PC-9 (cell line): ENCODE measurements at regions not wholly inside any gene's neighbourhood (a gene's known extent, or its start where the extent isn't known, plus 50 kb on each side); places are given as distances from the start of the nearest gene placed in this dataset.

ENCODE experiments used
- BruUV-seq: library from RNA; stranded (reverse); fragments of 400-500 nt; replicated peaks from 2 replicates; lab custom pipeline; 2021; lab: Mats Ljungman, UMichigan
- CTCF ChIA-PET: fragments of 300-600 bp; sonication (Branson Sonifier 250); formaldehyde crosslinking; loops from one replicate; lab custom pipeline; 2022; ENCODE audit warnings: antibody characterized with exemption; lab: Charles Lee
- POLR2A ChIA-PET: fragments of 300-600 bp; sonication (Branson Sonifier 250); formaldehyde crosslinking; loops from one replicate; lab custom pipeline; 2022; ENCODE audit warnings: antibody characterized with exemption; ENCODE audit not compliant: unreplicated experiment; lab: Charles Lee
- DNase-seq, 2 experiments: peaks; one replicate each; pipeline versions ENCODE4 v3.0.0 to v3.0.0-alpha.2; 2015 to 2022; ENCODE audit warnings: mixed read lengths in 1 of 2
- H2AFZ ChIP-seq: fragments of 200-600 bp; sonication (generic); 2 replicates; pipeline ENCODE4 v1.8.1; 2017; ENCODE audit warnings: antibody characterized with exemption
- H3F3A ChIP-seq: fragments of 200-600 bp; sonication (generic); 2 replicates; pipeline ENCODE4 v1.8.1; 2017; ENCODE audit warnings: antibody characterized with exemption, mild to moderate bottlenecking, low read depth; ENCODE audit not compliant: insufficient read depth
- H3K27ac ChIP-seq: fragments of 200-600 bp; sonication (generic); 2 replicates; pipeline ENCODE4 v1.6.1; 2016; ENCODE audit warnings: mixed run types
- H3K27me3 ChIP-seq: fragments of 200-600 bp; sonication (generic); 2 replicates; pipeline ENCODE4 v1.6.1; 2016; ENCODE audit warnings: low read depth, mixed run types; ENCODE audit not compliant: insufficient read depth
- H3K36me3 ChIP-seq: fragments of 200-600 bp; sonication (generic); 2 replicates; pipeline ENCODE4 v1.6.1; 2016; ENCODE audit warnings: low read depth, mixed run types
- H3K4me1 ChIP-seq: fragments of 200-600 bp; sonication (generic); replicated peaks from 2 replicates; pipeline ENCODE4 v1.6.1; 2016; ENCODE audit warnings: mixed run types; ENCODE audit not compliant: insufficient read depth
- H3K4me2 ChIP-seq: fragments of 200-600 bp; sonication (generic); 2 replicates; pipeline ENCODE4 v1.6.1; 2017; ENCODE audit warnings: mixed run types
- H3K4me3 ChIP-seq: fragments of 200-600 bp; sonication (generic); 2 replicates; pipeline ENCODE4 v1.6.1; 2016; ENCODE audit warnings: mixed run types
- H3K79me2 ChIP-seq: fragments of 200-600 bp; sonication (generic); 2 replicates; pipeline ENCODE4 v1.6.1; 2017; ENCODE audit warnings: low read depth, mixed run types
- H3K9me2 ChIP-seq: fragments of 200-600 bp; sonication (generic); 2 replicates; pipeline ENCODE4 v1.8.1; 2017; ENCODE audit warnings: mild to moderate bottlenecking; ENCODE audit not compliant: insufficient read depth
- H3K9me3 ChIP-seq: fragments of 200-600 bp; sonication (generic); 2 replicates; pipeline ENCODE4 v1.8.1; 2016; ENCODE audit warnings: low read depth; ENCODE audit not compliant: insufficient read depth
- H4K20me1 ChIP-seq: fragments of 200-600 bp; sonication (generic); 2 replicates; pipeline ENCODE4 v1.8.1; 2017; ENCODE audit not compliant: insufficient read depth
- EZH2 ChIP-seq: fragments of 200-600 bp; sonication (generic); IDR thresholded peaks from 2 replicates; pipeline ENCODE4 v1.8.0; 2017; ENCODE audit warnings: antibody characterized with exemption, low read depth
- intact Hi-C: fragments of 100-400 bp; cut with micrococcal nuclease; formaldehyde crosslinking; loops from one replicate; pipeline ENCODE4 v1.10.0; 2022; ENCODE audit not compliant: unreplicated experiment
- TF ChIP-seq, protein P1 (sequence below): fragments of 200-600 bp; sonication (generic); conservative IDR thresholded peaks from 2 replicates; pipeline ENCODE4 v1.6.1; 2017; ENCODE audit warnings: mixed run types, antibody characterized with exemption, mild to moderate bottlenecking, moderate library complexity

DNA sequence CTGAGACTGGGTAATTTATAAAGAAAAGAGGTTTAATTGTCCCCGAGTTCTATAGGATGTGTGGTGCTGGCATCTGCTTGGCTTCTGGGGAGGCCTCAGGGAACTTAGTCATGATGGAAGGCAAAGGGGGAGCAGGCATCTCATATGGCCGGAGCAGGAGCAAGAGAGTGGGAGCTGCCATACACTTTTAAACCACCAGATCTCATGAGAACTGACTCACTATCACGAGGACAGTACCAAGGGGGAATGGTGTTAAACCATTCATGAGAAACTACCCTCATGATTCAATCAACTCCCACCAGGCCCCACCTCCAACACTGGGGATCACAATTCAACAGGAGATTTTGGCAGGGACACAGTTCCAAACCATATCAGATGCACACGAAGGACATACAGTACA is 199.9 kb upstream of the DPP6 start:
- Histone ChIP-seq H3K27ac (no peak overlapping the region), H3K79me2 (no peaks in the 10 kb centered on the region), H3K4me3 (no peak overlapping the region), H3K4me1 (no peaks in the 10 kb centered on the region), H3K9me2 (no peaks in the 10 kb centered on the region; the same call in 1 of the 2 replicates), H4K20me1 (no peaks in the 10 kb centered on the region), H3K4me2 (no peak overlapping the region), H3F3A (no peaks in the 10 kb centered on the region), H3K9me3 (no peaks in the 10 kb centered on the region), H2AFZ (no peak overlapping the region), H3K36me3 (no peaks in the 10 kb centered on the region), H3K27me3 (no peaks in the 10 kb centered on the region)
- no peak for TF ChIP-seq EZH2
- TF ChIP-seq, protein P1, sequence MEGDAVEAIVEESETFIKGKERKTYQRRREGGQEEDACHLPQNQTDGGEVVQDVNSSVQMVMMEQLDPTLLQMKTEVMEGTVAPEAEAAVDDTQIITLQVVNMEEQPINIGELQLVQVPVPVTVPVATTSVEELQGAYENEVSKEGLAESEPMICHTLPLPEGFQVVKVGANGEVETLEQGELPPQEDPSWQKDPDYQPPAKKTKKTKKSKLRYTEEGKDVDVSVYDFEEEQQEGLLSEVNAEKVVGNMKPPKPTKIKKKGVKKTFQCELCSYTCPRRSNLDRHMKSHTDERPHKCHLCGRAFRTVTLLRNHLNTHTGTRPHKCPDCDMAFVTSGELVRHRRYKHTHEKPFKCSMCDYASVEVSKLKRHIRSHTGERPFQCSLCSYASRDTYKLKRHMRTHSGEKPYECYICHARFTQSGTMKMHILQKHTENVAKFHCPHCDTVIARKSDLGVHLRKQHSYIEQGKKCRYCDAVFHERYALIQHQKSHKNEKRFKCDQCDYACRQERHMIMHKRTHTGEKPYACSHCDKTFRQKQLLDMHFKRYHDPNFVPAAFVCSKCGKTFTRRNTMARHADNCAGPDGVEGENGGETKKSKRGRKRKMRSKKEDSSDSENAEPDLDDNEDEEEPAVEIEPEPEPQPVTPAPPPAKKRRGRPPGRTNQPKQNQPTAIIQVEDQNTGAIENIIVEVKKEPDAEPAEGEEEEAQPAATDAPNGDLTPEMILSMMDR = no peak
- CTCF ChIA-PET = no interaction called here
- POLR2A ChIA-PET = no interaction called here
- DNase-seq = no peak
- intact Hi-C loops = no loop called here
- no TSS peak for BruUV-seq

DNA sequence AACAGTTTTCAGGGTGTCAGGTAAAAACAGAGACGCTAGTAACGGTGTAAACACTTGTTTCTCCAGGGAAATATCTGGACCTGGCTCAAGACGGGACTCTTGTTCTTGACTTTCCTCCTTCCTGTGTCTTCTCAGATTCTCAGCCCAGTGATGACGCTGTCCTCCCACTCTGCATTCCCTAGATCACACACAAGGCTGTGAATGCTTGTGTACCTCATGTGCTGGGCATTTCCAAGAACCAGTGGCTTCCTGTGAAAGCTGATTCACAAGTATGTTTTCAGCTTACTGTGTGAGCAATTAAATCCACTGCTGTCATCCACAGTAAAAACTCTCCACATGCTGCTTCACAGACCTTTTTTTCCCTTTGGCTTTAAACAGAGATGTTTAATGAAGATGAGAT is 193.8 kb upstream of the DPP6 start:
- Histone ChIP-seq H3K4me1 (no peaks in the 10 kb centered on the region), H2AFZ (no peak overlapping the region), H3K36me3 (no peaks in the 10 kb centered on the region), H3K9me3 (no peaks in the 10 kb centered on the region), H3K27me3 (no peaks in the 10 kb centered on the region), H3K4me3 (no peak overlapping the region), H3K27ac (no peak overlapping the region), H4K20me1 (no peaks in the 10 kb centered on the region), H3K9me2 (no peaks in the 10 kb centered on the region; the same call in 1 of the 2 replicates), H3K79me2 (no peaks in the 10 kb centered on the region), H3K4me2 (no peak overlapping the region), H3F3A (no peaks in the 10 kb centered on the region)
- CTCF ChIA-PET = no interaction called here
- BruUV-seq = no TSS peak
- TF ChIP-seq, protein P1 = no peak
- TF ChIP-seq EZH2 = no peak
- POLR2A ChIA-PET = no interaction called here
- DNase-seq = no peak
- intact Hi-C loops = no loop called here

DNA sequence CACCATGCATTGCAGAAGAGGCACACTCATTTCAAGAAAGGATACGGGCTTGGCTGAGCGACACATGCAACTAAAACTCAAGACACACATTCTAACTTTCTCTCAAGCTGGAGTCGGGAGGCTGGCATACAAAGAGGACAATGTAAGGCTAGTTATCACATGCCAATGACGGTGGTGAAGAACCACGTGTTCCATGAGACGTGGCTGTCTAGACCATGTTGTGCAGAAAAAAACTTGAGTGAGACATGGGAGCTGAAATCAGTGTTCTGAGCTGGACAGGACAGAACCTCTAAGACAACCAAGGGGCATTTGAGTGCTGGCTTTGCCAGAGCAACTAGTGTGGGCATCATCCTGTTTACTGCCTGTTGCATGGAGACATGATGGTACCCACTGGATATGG is 193.0 kb upstream of the DPP6 start:
- H3K4me3 ChIP-seq = no peak overlapping the region
- no peaks in the 10 kb centered on the region for H3K36me3 ChIP-seq
- no peak overlapping the region for H2AFZ ChIP-seq
- no peaks in the 10 kb centered on the region for H4K20me1 ChIP-seq
- H3K79me2 ChIP-seq = no peaks in the 10 kb centered on the region
- H3K27ac ChIP-seq = no peak overlapping the region
- no peaks in the 10 kb centered on the region for H3F3A ChIP-seq
- H3K27me3 ChIP-seq = no peaks in the 10 kb centered on the region
- CTCF ChIA-PET = no interaction called here
- intact Hi-C loops = no loop called here
- H3K4me2 ChIP-seq = no peak overlapping the region
- TF ChIP-seq, protein P1 = no peak
- TF ChIP-seq EZH2 = no peak
- no peaks in the 10 kb centered on the region; the same call in 1 of the 2 replicates for H3K9me2 ChIP-seq
- DNase-seq = no peak
- POLR2A ChIA-PET = no interaction called here
- BruUV-seq = no TSS peak
- no peaks in the 10 kb centered on the region for H3K9me3 ChIP-seq
- no peaks in the 10 kb centered on the region for H3K4me1 ChIP-seq
